Stimulated activated CD4-positive, alpha-beta T cell treated with anti-CD3 and anti-CD28 coated beads, TNF-alpha, amount 100 ng/mL, for 1 hour (primary cell): ENCODE measurements at regions not wholly inside any gene's neighbourhood (a gene's known extent, or its start where the extent isn't known, plus 50 kb on each side); places are given as distances from the start of the nearest gene placed in this dataset.

Experiments used
- DNase-seq, 3 donors: peaks; one replicate each; pipeline ENCODE4 v3.0.0-alpha.2; 2020; ENCODE audit warnings: low read depth in 3 of 3, low spot score in 1 of 3

DNA sequence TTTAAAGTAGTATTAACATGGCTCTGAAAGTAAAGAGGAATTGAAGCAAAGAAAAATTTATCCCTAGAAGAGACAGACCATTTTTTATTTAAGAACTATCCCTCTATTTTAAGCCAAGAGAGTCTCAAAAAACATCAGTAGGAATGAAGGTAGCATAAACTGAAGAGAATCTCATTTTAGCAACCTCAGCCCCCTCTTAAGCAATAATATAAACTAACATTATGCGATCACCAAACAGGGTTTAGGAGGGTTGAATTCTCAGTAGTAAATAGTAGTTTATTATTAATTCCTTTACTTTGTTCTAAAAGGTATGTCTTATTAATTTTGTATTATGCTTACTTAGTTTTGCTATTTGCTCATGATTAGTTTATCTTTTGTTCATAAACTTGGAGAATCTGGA is 287.4 kb downstream of the CDK5RAP2 start:
- DNase-seq: no peak

GRCh38 chr9:120291050-120291449 is 288.9 kb downstream of the CDK5RAP2 start:
- no peak for DNase-seq

DNA sequence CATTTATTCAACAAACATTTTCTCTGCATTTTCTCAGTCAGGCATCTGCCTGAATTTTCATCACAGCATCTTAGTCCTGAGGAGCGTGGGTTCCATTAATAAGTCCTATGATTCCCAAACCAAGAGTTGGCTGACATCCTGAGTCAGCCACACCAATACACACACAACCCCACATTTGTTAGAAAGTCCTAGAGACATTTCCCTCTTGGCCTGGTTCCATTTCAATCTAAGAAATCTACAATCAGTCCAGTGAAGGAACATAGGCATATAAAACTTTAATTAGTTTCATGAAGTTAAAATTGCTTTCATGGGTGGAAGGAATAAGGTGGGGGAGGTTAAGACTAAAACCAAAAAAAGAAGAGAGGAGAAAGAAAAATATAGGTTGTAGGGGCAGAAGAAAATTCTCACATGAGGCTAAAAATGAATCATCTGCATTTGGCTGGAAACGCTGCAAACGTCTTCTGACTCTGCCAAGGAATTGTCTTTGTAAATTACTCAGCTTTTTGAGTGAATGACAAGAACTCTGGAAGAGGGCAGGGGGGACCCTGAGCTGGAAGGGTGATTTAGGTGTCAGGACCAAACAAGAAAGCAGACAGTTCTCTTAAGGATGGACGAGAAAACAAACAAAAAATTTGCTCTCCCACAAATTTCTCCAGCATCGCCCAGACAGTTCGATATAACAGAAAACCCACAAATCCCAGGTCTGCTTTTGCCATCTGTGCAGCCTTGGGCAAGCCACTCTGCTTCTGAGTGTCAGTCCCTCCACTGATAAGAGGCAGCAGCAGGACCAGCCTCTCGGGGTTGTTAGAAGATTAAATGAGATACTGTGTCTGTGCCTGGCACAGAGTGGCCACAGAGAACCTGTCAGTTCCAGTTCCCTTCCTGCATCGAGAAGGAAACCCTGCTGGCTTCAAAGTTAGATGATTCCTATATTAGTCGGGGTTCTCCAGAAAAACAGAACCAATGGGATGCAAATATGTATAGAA is 289.7 kb downstream of the CDK5RAP2 start:
- no peak for DNase-seq

GRCh38 chr9:120289098-120289497 is 290.9 kb downstream of the CDK5RAP2 start:
- DNase-seq: no peak

- DNase-seq: no peak
These were observed 293.4 kb downstream of the CDK5RAP2 start for GRCh38 chr9:120286530-120286929.

- DNase-seq: no peak
These were observed 295.1 kb downstream of the CDK5RAP2 start for GRCh38 chr9:120284821-120285220.

DNA sequence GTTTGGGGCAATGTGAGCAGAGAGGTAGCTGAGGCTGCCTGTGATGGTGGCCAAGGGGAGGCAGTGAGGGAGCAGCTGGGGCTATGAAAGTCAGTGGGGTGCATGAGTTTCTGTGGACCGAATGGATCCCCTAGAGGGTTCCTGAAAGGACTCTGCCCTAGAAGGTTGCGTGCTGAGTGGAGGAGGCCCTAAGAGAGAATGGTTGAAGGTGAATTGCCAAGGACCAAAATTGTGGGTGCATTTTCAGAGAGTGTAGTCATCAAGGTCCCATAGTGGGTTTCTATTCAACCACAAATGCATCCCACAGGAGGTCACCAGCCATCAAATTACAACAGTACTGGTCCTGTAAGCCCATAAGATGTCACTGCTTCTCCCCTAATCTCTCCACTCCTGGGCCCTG is 298.3 kb downstream of the CDK5RAP2 start:
- DNase-seq: no peak

GRCh38 chr9:120267929-120268328 is 312.0 kb downstream of the CDK5RAP2 start:
- DNase-seq: no peak

GRCh38 chr9:120265791-120266190 is 314.2 kb downstream of the CDK5RAP2 start:
- DNase-seq: no peak

DNA sequence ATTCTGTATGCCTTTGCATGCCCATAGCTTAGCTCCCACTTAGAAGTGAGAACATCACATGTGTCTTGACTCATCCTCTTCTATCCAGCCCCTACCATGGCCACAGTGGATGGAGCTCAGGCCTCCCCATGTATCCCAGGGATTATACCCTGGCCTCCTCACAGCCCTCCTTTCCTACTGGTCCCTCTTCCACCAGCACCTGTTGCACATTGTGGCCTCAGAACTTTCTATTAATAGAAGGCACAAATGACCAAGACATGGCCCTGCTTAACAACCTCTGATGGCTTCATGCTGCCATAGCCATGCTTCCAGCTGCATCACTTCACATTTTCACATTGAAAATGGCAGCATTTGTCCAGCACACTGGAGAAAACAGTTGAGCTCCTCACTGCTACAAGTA is 315.4 kb downstream of the CDK5RAP2 start:
- DNase-seq: no peak

- DNase-seq: no peak
These were observed 316.1 kb downstream of the CDK5RAP2 start for GRCh38 chr9:120263836-120264235.

GRCh38 chr9:120261419-120261818 is 318.5 kb downstream of the CDK5RAP2 start:
- no peak for DNase-seq

DNA sequence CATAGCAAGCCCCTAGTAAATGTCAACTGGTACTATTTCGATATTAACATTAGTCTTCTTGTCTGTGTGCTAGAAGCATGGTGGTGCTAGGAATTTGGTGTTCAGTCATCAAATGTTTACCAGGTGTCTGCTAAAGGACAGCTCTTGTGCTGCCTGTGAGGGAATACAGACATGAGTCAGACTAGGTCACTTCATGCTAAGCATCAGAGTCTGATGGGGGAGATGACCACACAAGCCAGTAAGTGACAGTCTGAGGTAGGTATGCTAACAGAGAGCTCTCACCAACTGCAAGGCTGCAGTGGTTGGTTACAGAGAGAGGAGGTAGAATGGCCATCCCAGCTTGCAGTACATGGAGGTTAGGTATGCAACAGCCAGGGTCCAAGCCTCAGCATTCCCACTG is 320.9 kb downstream of the CDK5RAP2 start:
- no peak for DNase-seq

DNA sequence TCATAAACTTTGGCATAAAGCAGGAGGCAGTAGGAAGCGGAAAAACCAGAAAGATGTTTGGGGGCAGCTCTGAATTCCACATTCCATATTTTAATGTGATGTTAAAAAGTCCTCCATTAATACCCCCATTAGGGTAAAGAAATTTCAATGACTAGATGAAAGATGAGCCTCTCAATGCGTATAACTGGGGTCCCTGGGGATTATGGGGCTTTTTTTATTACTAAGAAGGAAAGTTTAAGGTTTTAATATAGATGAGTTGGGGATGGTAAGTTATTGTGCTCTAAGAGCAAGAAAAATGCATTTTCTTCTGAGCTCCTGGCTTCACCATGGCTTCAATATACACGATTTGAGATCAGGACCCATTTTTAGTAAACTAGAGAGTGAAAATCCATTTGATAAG is 321.9 kb downstream of the CDK5RAP2 start:
- no peak for DNase-seq

DNA sequence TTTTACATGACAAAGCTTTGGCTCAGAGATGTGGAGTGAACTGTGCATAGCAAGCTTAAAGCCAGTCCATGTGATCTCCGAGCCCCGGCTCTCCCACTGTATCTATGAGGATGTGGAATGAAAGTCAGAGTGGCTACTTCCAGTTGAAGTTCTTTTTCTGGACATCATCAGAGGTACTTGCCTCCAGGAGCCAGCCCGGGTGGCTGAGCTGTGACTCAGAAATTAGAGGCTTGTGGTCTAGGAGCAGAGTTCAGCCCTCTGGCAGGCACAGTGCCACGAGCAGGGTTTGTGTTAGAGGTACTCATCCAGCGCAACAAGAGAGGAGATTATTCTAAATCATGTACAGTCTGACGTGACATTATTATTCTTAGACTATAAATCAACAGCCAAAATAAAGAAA is 322.5 kb downstream of the CDK5RAP2 start:
- no peak for DNase-seq

DNA sequence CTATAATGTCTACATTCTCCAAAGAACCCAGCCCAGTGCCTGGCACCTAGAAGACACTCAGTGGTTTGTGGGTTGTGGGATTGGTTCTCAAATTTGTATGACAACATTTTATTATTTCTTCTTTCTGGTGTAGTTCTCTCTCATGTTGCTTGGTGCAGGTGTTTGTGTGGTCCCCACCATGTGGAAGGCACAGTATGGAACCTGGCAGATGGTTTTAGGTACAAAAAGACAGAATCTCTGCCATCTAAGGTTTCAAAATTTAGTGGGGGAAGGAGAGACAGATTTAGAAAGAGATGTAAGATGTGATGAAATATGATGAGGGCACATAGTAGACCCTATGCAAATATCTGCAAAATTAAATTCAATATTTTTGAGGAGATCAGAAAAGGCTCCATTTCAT is 323.8 kb downstream of the CDK5RAP2 start:
- DNase-seq: no peak

- no peak for DNase-seq
These were observed 327.7 kb downstream of the CDK5RAP2 start for GRCh38 chr9:120252248-120252647.

DNA sequence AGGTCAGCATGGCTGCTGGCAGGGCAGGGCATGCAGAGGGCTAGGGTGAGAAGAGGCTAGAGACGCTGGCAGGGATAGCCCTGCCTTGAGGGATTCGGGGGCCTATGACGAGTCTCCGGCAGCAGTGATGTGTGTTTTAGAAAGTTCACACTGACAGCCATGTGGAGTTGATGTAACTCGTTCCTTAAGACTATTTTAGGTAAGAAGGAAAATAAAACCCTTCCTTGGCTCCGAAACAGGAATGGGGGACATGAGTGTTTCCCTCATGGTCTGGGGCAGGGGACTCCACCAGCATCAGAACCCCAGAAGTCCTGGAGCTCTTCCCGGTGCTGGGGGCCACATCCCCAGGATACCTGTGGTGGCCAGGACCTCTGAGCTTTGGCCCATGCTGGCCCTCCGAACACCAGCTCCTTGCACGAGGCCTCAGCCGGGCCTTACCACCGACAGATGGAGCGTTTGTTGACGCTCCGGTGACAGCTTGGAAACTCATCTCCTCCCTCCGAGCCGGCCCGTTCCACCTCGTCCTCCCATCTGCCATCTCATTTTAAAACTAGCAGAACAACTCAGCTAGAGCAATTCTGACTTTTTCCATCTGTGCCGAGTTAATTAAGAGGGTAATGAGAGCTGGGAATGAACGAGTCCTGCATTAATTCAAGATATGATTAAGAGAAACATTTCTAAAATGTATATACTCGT is 337.7 kb downstream of the CDK5RAP2 start:
- DNase-seq: no peak

DNA sequence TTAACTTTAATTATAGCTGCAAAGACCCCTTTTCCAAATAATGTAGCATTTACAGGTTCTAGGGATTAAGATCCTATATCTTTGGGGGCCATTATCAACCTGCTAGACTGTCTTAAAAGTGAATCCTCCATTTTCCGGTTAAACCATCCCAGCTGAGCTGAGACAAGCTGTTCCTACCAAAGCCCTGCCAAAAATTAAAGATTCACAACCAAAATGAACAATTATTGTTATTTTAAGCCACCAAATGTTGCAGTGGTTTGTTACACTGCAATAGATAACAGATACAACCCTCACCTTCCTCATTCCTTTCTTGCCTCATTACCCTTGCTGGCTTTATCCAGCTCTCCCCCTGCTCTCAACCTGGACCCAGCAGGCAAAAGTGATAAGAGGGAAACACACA is 343.4 kb downstream of the CDK5RAP2 start:
- no peak for DNase-seq

GRCh38 chr9:120235081-120235480 is 344.9 kb downstream of the CDK5RAP2 start:
- no peak for DNase-seq

GRCh38 chr9:120230227-120230626 is 349.7 kb downstream of the CDK5RAP2 start:
- DNase-seq: no peak

GRCh38 chr9:120221844-120222243 is 358.1 kb downstream of the CDK5RAP2 start:
- DNase-seq: no peak
